ENCODE measurements at regions not wholly inside any gene's neighbourhood (a gene's known extent, or its start where the extent isn't known, plus 50 kb on each side); places are given as distances from the start of the nearest gene placed in this dataset.

- TF ChIP-seq POLR2A (IDR thresholded peaks at IDR 0.05; ENCODE audit: low read depth, low read length) (no peak), CREM (IDR thresholded peaks at IDR 0.05; ENCODE audit: low read depth) (no peak), ZZZ3 (IDR thresholded peaks at IDR 0.05; ENCODE audit: control insufficient read depth, insufficient read length, low read depth) (no peak), EZH2 (IDR thresholded peaks at IDR 0.05; ENCODE audit: borderline replicate concordance, control insufficient read depth, low read depth, low read length) (no peak), NFIC (IDR thresholded peaks at IDR 0.05; ENCODE audit: low read depth, low read length) (no peak), NRF1 (conservative IDR thresholded peaks at IDR 0.05; ENCODE audit: low read depth, low read length) (no peak), CTCF (IDR thresholded peaks at IDR 0.05 in 2 of 3, conservative IDR thresholded peaks at IDR 0.05 in 1 of 3; ENCODE audit: control insufficient read depth in 2 of 3, extremely low read depth in 1 of 3, insufficient read depth in 1 of 3, low read depth in 3 of 3, low read length in 3 of 3) (no peak), EP300 (IDR thresholded peaks at IDR 0.05; ENCODE audit: borderline replicate concordance in 1 of 2, control insufficient read depth in 1 of 2, low read depth in 2 of 2, low read length in 2 of 2) (no peak), YY1 (IDR thresholded peaks at IDR 0.05; ENCODE audit: low read depth, low read length) (no peak), POLR2AphosphoS5 (IDR thresholded peaks at IDR 0.05; ENCODE audit: low read length) (no peak)
- TF ChIP-seq, protein P1, sequence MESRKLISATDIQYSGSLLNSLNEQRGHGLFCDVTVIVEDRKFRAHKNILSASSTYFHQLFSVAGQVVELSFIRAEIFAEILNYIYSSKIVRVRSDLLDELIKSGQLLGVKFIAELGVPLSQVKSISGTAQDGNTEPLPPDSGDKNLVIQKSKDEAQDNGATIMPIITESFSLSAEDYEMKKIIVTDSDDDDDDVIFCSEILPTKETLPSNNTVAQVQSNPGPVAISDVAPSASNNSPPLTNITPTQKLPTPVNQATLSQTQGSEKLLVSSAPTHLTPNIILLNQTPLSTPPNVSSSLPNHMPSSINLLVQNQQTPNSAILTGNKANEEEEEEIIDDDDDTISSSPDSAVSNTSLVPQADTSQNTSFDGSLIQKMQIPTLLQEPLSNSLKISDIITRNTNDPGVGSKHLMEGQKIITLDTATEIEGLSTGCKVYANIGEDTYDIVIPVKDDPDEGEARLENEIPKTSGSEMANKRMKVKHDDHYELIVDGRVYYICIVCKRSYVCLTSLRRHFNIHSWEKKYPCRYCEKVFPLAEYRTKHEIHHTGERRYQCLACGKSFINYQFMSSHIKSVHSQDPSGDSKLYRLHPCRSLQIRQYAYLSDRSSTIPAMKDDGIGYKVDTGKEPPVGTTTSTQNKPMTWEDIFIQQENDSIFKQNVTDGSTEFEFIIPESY (IDR thresholded peaks at IDR 0.05) = no peak
- TF ChIP-seq, protein P2, sequence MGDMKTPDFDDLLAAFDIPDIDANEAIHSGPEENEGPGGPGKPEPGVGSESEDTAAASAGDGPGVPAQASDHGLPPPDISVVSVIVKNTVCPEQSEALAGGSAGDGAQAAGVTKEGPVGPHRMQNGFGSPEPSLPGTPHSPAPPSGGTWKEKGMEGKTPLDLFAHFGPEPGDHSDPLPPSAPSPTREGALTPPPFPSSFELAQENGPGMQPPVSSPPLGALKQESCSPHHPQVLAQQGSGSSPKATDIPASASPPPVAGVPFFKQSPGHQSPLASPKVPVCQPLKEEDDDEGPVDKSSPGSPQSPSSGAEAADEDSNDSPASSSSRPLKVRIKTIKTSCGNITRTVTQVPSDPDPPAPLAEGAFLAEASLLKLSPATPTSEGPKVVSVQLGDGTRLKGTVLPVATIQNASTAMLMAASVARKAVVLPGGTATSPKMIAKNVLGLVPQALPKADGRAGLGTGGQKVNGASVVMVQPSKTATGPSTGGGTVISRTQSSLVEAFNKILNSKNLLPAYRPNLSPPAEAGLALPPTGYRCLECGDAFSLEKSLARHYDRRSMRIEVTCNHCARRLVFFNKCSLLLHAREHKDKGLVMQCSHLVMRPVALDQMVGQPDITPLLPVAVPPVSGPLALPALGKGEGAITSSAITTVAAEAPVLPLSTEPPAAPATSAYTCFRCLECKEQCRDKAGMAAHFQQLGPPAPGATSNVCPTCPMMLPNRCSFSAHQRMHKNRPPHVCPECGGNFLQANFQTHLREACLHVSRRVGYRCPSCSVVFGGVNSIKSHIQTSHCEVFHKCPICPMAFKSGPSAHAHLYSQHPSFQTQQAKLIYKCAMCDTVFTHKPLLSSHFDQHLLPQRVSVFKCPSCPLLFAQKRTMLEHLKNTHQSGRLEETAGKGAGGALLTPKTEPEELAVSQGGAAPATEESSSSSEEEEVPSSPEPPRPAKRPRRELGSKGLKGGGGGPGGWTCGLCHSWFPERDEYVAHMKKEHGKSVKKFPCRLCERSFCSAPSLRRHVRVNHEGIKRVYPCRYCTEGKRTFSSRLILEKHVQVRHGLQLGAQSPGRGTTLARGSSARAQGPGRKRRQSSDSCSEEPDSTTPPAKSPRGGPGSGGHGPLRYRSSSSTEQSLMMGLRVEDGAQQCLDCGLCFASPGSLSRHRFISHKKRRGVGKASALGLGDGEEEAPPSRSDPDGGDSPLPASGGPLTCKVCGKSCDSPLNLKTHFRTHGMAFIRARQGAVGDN (IDR thresholded peaks at IDR 0.05) = no peak
Observed at GRCh38 chr2:239792405-239793084, 232.6 kb downstream of the NDUFA10 start.

Data from GM12878 (cell line).